Medulla oblongata (tissue), 1 donor: ENCODE measurements at regions not wholly inside any gene's neighbourhood (a gene's known extent, or its start where the extent isn't known, plus 50 kb on each side); places are given as distances from the start of the nearest gene placed in this dataset.

Experiments used
- DNase-seq: peaks from one replicate; pipeline ENCODE4 v3.0.0-alpha.2; 2015; ENCODE audit errors: extremely low spot score

- DNase-seq, result no peak
Observed at GRCh38 chr5:145708169-145708568, 127.0 kb downstream of the PRELID2 start.

GRCh38 chr5:145704724-145705123 is 130.4 kb downstream of the PRELID2 start:
- no peak for DNase-seq

- no peak for DNase-seq
Observed at GRCh38 chr5:145703856-145704255, 131.3 kb downstream of the PRELID2 start.

- no peak for DNase-seq
Observed at GRCh38 chr5:145701404-145701803, 133.7 kb downstream of the PRELID2 start.

GRCh38 chr5:145699846-145700245 is 135.3 kb downstream of the PRELID2 start:
- DNase-seq, result no peak

GRCh38 chr5:145697251-145697990 is 137.7 kb downstream of the PRELID2 start:
- DNase-seq, result no peak

- DNase-seq, result peak; percentile 90
Observed at GRCh38 chr5:145689235-145689634, 145.9 kb downstream of the PRELID2 start.

- no peak for DNase-seq
Observed at GRCh38 chr5:145687943-145688342, 147.2 kb downstream of the PRELID2 start.

GRCh38 chr5:145685417-145685816 is 149.7 kb downstream of the PRELID2 start:
- no peak for DNase-seq

- DNase-seq, result no peak
Observed at GRCh38 chr5:145683431-145683830, 151.7 kb downstream of the PRELID2 start.

GRCh38 chr5:145682197-145682899 is 152.8 kb downstream of the PRELID2 start:
- no peak for DNase-seq

GRCh38 chr5:145681686-145682085 is 153.5 kb downstream of the PRELID2 start:
- DNase-seq, result peak; percentile 85

GRCh38 chr5:145681216-145681615 is 153.9 kb downstream of the PRELID2 start:
- no peak for DNase-seq

- peak; percentile 19 for DNase-seq
Observed at GRCh38 chr5:145680767-145681166, 154.4 kb downstream of the PRELID2 start.

- DNase-seq, result no peak
Observed at GRCh38 chr5:145680169-145680568, 155.0 kb downstream of the PRELID2 start.

GRCh38 chr5:145678255-145678654 is 156.9 kb downstream of the PRELID2 start:
- DNase-seq, result no peak

GRCh38 chr5:145673786-145674185 is 161.4 kb downstream of the PRELID2 start:
- DNase-seq, result no peak

- DNase-seq, result no peak
Observed at GRCh38 chr5:145668714-145669113, 166.4 kb downstream of the PRELID2 start.

GRCh38 chr5:145667742-145668141 is 167.4 kb downstream of the PRELID2 start:
- DNase-seq, result no peak

- no peak for DNase-seq
Observed at GRCh38 chr5:145666591-145666990, 168.6 kb downstream of the PRELID2 start.

- no peak for DNase-seq
Observed at GRCh38 chr5:145661737-145662485, 173.2 kb downstream of the PRELID2 start.

- DNase-seq, result no peak
Observed at GRCh38 chr5:145660897-145661640, 174.1 kb downstream of the PRELID2 start.
